ENCODE measurements at regions not wholly inside any gene's neighbourhood (a gene's known extent, or its start where the extent isn't known, plus 50 kb on each side); places are given as distances from the start of the nearest gene placed in this dataset.

- no peak for DNase-seq (ENCODE audit: low read depth)
Observed at GRCh38 chr2:146278881-146279280, 1565.9 kb upstream of the ACVR2A start.

GRCh38 chr2:146271131-146271831 lies 1573.5 kb upstream of the ACVR2A start:
- DNase-seq (ENCODE audit: low read depth): no peak

- no peak for DNase-seq (ENCODE audit: low read depth)
Observed at GRCh38 chr2:146270618-146271017, 1574.2 kb upstream of the ACVR2A start.

- no peak for DNase-seq (ENCODE audit: low read depth)
Observed at GRCh38 chr2:146267093-146267492, 1577.7 kb upstream of the ACVR2A start.

GRCh38 chr2:146265656-146266055 lies 1579.2 kb upstream of the ACVR2A start:
- DNase-seq (ENCODE audit: low read depth): no peak

- no peak for DNase-seq (ENCODE audit: low read depth)
Observed at GRCh38 chr2:146262606-146263005, 1582.2 kb upstream of the ACVR2A start.

- no peak for DNase-seq (ENCODE audit: low read depth)
Observed at GRCh38 chr2:146260551-146260950, 1584.3 kb upstream of the ACVR2A start.

- DNase-seq (ENCODE audit: low read depth): no peak
Observed at GRCh38 chr2:146259816-146260215, 1585.0 kb upstream of the ACVR2A start.

- DNase-seq (ENCODE audit: low read depth): no peak
Observed at GRCh38 chr2:146258071-146258470, 1586.8 kb upstream of the ACVR2A start.

GRCh38 chr2:146252119-146252518 lies 1592.7 kb upstream of the ACVR2A start:
- no peak for DNase-seq (ENCODE audit: low read depth)

GRCh38 chr2:146251328-146251727 lies 1593.5 kb upstream of the ACVR2A start:
- DNase-seq (ENCODE audit: low read depth): no peak

- DNase-seq (ENCODE audit: low read depth): no peak
Observed at GRCh38 chr2:146246736-146247523, 1597.9 kb upstream of the ACVR2A start.

- peak; percentile 37 for DNase-seq (ENCODE audit: low read depth)
Observed at GRCh38 chr2:146246002-146246735, 1598.7 kb upstream of the ACVR2A start.

GRCh38 chr2:146244830-146245229 lies 1600.0 kb upstream of the ACVR2A start:
- DNase-seq (ENCODE audit: low read depth): no peak

- DNase-seq (ENCODE audit: low read depth): no peak
Observed at GRCh38 chr2:146244131-146244530, 1600.7 kb upstream of the ACVR2A start.

GRCh38 chr2:146241023-146241422 lies 1603.8 kb upstream of the ACVR2A start:
- DNase-seq (ENCODE audit: low read depth): no peak

GRCh38 chr2:146240391-146240790 lies 1604.4 kb upstream of the ACVR2A start:
- no peak for DNase-seq (ENCODE audit: low read depth)

GRCh38 chr2:146239392-146240135 lies 1605.3 kb upstream of the ACVR2A start:
- DNase-seq (ENCODE audit: low read depth): peak; percentile 19

GRCh38 chr2:146238254-146238966 lies 1606.4 kb upstream of the ACVR2A start:
- DNase-seq (ENCODE audit: low read depth): no peak

GRCh38 chr2:146235158-146235557 lies 1609.7 kb upstream of the ACVR2A start:
- DNase-seq (ENCODE audit: low read depth): no peak

GRCh38 chr2:146229508-146230155 lies 1615.2 kb upstream of the ACVR2A start:
- DNase-seq (ENCODE audit: low read depth): no peak

All from non-pigmented ciliary epithelial cell (primary cell).